H9 (cell line): ENCODE measurements at regions not wholly inside any gene's neighbourhood (a gene's known extent, or its start where the extent isn't known, plus 50 kb on each side); places are given as distances from the start of the nearest gene placed in this dataset.

ENCODE experiments used
- DNase-seq: peaks from one replicate; pipeline ENCODE4 v3.0.0-alpha.2; 2017
- H2AFZ ChIP-seq: one replicate; pipeline ENCODE4 v1.6.1; 2013; ENCODE audit warnings: mild to moderate bottlenecking, low read length, control low read depth, moderate library complexity
- H2AK5ac ChIP-seq: 2 replicates; pipeline ENCODE4 v1.6.1; 2013; ENCODE audit warnings: low read length, control low read depth, mixed read lengths; ENCODE audit not compliant: insufficient read length
- H2BK120ac ChIP-seq: one replicate; pipeline ENCODE4 v1.6.1; 2013; ENCODE audit warnings: low read depth, mild to moderate bottlenecking, low read length, control low read depth, inconsistent platforms; ENCODE audit not compliant: poor library complexity, severe bottlenecking
- H2BK12ac ChIP-seq: 2 replicates; pipeline ENCODE4 v1.6.1; 2013; ENCODE audit warnings: low read length, control low read depth, mixed read lengths, low read depth; ENCODE audit not compliant: insufficient read length
- H2BK15ac ChIP-seq: 2 replicates; pipeline ENCODE4 v1.6.1; 2013; ENCODE audit warnings: low read depth, low read length, control low read depth
- H2BK20ac ChIP-seq: one replicate; pipeline ENCODE4 v1.6.1; 2013; ENCODE audit warnings: low read depth, mild to moderate bottlenecking, low read length, control low read depth, inconsistent platforms; ENCODE audit not compliant: poor library complexity, severe bottlenecking
- H2BK5ac ChIP-seq: 2 replicates; pipeline ENCODE4 v1.6.1; 2013; ENCODE audit warnings: low read length, control low read depth, mixed read lengths; ENCODE audit not compliant: insufficient read length
- H3K14ac ChIP-seq: 2 replicates; pipeline ENCODE4 v1.6.1; 2013; ENCODE audit warnings: low read length, control low read depth; ENCODE audit not compliant: insufficient read depth
- H3K18ac ChIP-seq: 2 replicates; pipeline ENCODE4 v1.6.1; 2013; ENCODE audit warnings: low read depth, mild to moderate bottlenecking, mixed read lengths, low read length, control low read depth; ENCODE audit not compliant: insufficient read length
- H3K23ac ChIP-seq: 2 replicates; pipeline ENCODE4 v1.6.1; 2013; ENCODE audit warnings: low read length, control low read depth, mixed read lengths, low read depth; ENCODE audit not compliant: insufficient read length
- H3K23me2 ChIP-seq: 2 replicates; pipeline ENCODE4 v1.6.1; 2013; ENCODE audit warnings: low read depth, mild to moderate bottlenecking, mixed read lengths, low read length, control low read depth; ENCODE audit not compliant: insufficient read length, poor library complexity, severe bottlenecking
- H3K27ac ChIP-seq: 2 replicates; pipeline ENCODE4 v1.5.1; 2013; ENCODE audit warnings: low read length, control low read depth, mixed read lengths, low read depth; ENCODE audit not compliant: insufficient read length
- H3K27me3 ChIP-seq: 2 replicates; pipeline ENCODE4 v1.6.1; 2013; ENCODE audit warnings: low read length, control low read depth, inconsistent platforms; ENCODE audit not compliant: insufficient read depth
- H3K4ac ChIP-seq: 2 replicates; pipeline ENCODE4 v1.6.1; 2013; ENCODE audit warnings: low read depth, mild to moderate bottlenecking, control low read depth, inconsistent platforms, low read length, moderate library complexity
- H3K4me1 ChIP-seq: 2 replicates; pipeline ENCODE4 v1.6.1; 2013; ENCODE audit warnings: low read length, control low read depth, inconsistent platforms; ENCODE audit not compliant: insufficient read depth
- H3K4me2 ChIP-seq: 2 replicates; pipeline ENCODE4 v1.6.1; 2013; ENCODE audit warnings: low read length, control low read depth, mixed read lengths; ENCODE audit not compliant: insufficient read length, insufficient read depth
- H3K56ac ChIP-seq: 2 replicates; pipeline ENCODE4 v1.6.1; 2013; ENCODE audit warnings: low read depth, mild to moderate bottlenecking, mixed read lengths, low read length, control low read depth; ENCODE audit not compliant: insufficient read length
- H3K79me1 ChIP-seq: 2 replicates; pipeline ENCODE4 v1.6.1; 2013; ENCODE audit warnings: low read depth, mild to moderate bottlenecking, moderate library complexity, low read length, control low read depth, inconsistent platforms; ENCODE audit not compliant: insufficient read depth, poor library complexity, severe bottlenecking
- H3K79me2 ChIP-seq: 2 replicates; pipeline ENCODE4 v1.6.1; 2013; ENCODE audit warnings: low read length, control low read depth, inconsistent platforms; ENCODE audit not compliant: insufficient read depth
- H3K9ac ChIP-seq: 2 replicates; pipeline ENCODE4 v1.6.1; 2013; ENCODE audit warnings: low read length, control low read depth, mixed read lengths; ENCODE audit not compliant: insufficient read length; ENCODE audit errors: extremely low read depth
- H3K9me3 ChIP-seq: one replicate; pipeline ENCODE4 v1.6.1; 2013; ENCODE audit warnings: low read depth, low read length, inconsistent platforms; ENCODE audit not compliant: control insufficient read depth
- H3T11ph ChIP-seq: one replicate; pipeline ENCODE4 v1.6.1; 2013; ENCODE audit warnings: mild to moderate bottlenecking, low read length, control low read depth, inconsistent platforms
- H4K20me1 ChIP-seq: one replicate; pipeline ENCODE4 v1.6.1; 2013; ENCODE audit not compliant: control insufficient read depth, insufficient read length, insufficient read depth
- H4K5ac ChIP-seq: 2 replicates; pipeline ENCODE4 v1.6.1; 2013; ENCODE audit warnings: low read depth, mild to moderate bottlenecking, mixed read lengths, low read length, control low read depth; ENCODE audit not compliant: insufficient read length
- H4K8ac ChIP-seq: replicated peaks from 2 replicates; pipeline ENCODE4 v1.6.1; 2013; ENCODE audit warnings: low read length, control low read depth, mixed read lengths, low read depth; ENCODE audit not compliant: insufficient read length
- H4K91ac ChIP-seq: 2 replicates; pipeline ENCODE4 v1.6.1; 2013; ENCODE audit warnings: low read depth, mild to moderate bottlenecking, moderate library complexity, mixed read lengths, low read length, control low read depth; ENCODE audit not compliant: insufficient read length
- H3K27ac Mint-ChIP-seq, 3 experiments: 2 replicates in 2 of 3; 3 replicates in 1 of 3; pipeline ENCODE4 v1.8.0; 2020 to 2021; ENCODE audit warnings: mixed read lengths in 3 of 3, mild to moderate bottlenecking in 1 of 3, moderate library complexity in 1 of 3
- H3K27me3 Mint-ChIP-seq: 2 replicates; pipeline ENCODE4 v1.8.0; 2021; ENCODE audit warnings: low read depth, mild to moderate bottlenecking, moderate library complexity, mixed read lengths
- H3K36me3 Mint-ChIP-seq, 3 experiments: 2 replicates in 2 of 3; 3 replicates in 1 of 3; pipeline ENCODE4 v1.8.0; 2020 to 2021; ENCODE audit warnings: low read depth in 3 of 3, mixed read lengths in 3 of 3; ENCODE audit not compliant: insufficient read depth in 1 of 3
- H3K4me1 Mint-ChIP-seq, 2 experiments: 2 replicates each; pipeline ENCODE4 v1.8.0; 2020; ENCODE audit warnings: mixed read lengths in 2 of 2
- H3K4me3 Mint-ChIP-seq, 2 experiments: 2 replicates in 1 of 2; 3 replicates in 1 of 2; pipeline ENCODE4 v1.8.0; 2020 to 2021; ENCODE audit warnings: mild to moderate bottlenecking in 2 of 2, mixed read lengths in 2 of 2, moderate library complexity in 1 of 2
- H3K9me3 Mint-ChIP-seq, 2 experiments: 2 replicates in 1 of 2; 3 replicates in 1 of 2; pipeline ENCODE4 v1.8.0; 2020; ENCODE audit warnings: mild to moderate bottlenecking in 2 of 2, mixed read lengths in 2 of 2, moderate library complexity in 1 of 2
- CTCF ChIP-seq: fragments of 200-600 bp; sonication (generic); conservative IDR thresholded peaks from 3 replicates; pipeline ENCODE4 v1.8.0; 2021; ENCODE audit warnings: antibody characterized with exemption, mild to moderate bottlenecking
- WGBS: extraction: QIAGEN DNeasy Blood & Tissue Kit; methylation state at CpG from one replicate; pipeline ENCODE4 v1.1.7; 2013; ENCODE audit warnings: missing lambda C conversion rate, low lambda C conversion rate, mixed read lengths; ENCODE audit not compliant: insufficient read length; ENCODE audit errors: extremely low coverage; 5-methylcytosine and 5-hydroxymethylcytosine counted together

DNA sequence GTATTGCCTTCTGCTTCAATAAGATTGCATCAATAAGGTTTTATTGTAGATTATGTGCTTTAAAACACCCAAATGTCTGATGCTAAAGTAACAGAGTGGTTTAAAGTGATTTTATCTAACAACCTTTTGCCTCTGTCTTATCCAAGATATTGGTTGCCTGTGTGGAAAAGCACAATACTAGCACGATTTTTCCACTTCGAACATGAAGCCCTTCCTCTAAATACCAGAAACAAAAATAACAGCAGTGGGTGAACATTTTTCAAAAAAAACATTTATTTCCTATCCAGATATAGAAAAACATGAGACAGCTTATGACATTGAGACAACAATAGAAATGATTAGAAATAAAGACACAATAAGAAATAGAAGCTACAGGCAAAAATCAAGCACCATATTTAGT, 59.5 kb upstream of the MDFIC start:
- no peak overlapping the region for H2AK5ac ChIP-seq
- no peaks in the 10 kb centered on the region for H3K27me3 ChIP-seq
- no peak overlapping the region for H4K8ac ChIP-seq
- no peak overlapping the region for H2BK15ac ChIP-seq
- no peak for TF ChIP-seq CTCF
- DNase-seq: no peak
- H3K14ac ChIP-seq: no peak overlapping the region
- no peak overlapping the region for H2AFZ ChIP-seq
- Mint-ChIP-seq H3K4me3 (no peak overlapping the region), H3K4me1 (peaks cover 2 to 10% of the 10 kb centered on the region in 2 experiments; a peak in 1 of 4 replicates), H3K27me3 (no peaks in the 10 kb centered on the region), H3K9me3 (no peaks in the 10 kb centered on the region), H3K27ac (no peak overlapping the region), H3K36me3 (no peaks in the 10 kb centered on the region)
- no peak overlapping the region for H3K27ac ChIP-seq
- no peak overlapping the region for H2BK12ac ChIP-seq
- H3K4ac ChIP-seq: no peak overlapping the region
- H3K79me2 ChIP-seq: no peaks in the 10 kb centered on the region
- no peaks in the 10 kb centered on the region for H3K79me1 ChIP-seq
- no peak overlapping the region for H2BK120ac ChIP-seq
- no peaks in the 10 kb centered on the region for H4K20me1 ChIP-seq
- no CpG with 5 or more reads among the region's 2 CpGs for WGBS
- no peak overlapping the region for H3T11ph ChIP-seq
- H2BK5ac ChIP-seq: no peak overlapping the region
- no peak overlapping the region for H4K91ac ChIP-seq
- no peaks in the 10 kb centered on the region for H3K9me3 ChIP-seq
- H3K18ac ChIP-seq: no peak overlapping the region
- H3K56ac ChIP-seq: no peak overlapping the region
- peaks cover 4% of the 10 kb centered on the region for H3K4me1 ChIP-seq
- H4K5ac ChIP-seq: no peak overlapping the region
- H3K23ac ChIP-seq: no peak overlapping the region
- H3K23me2 ChIP-seq: no peaks in the 10 kb centered on the region
- H3K4me2 ChIP-seq: no peak overlapping the region
- H3K9ac ChIP-seq: no peak overlapping the region
- H2BK20ac ChIP-seq: no peak overlapping the region
